ENCODE measurements at regions not wholly inside any gene's neighbourhood (a gene's known extent, or its start where the extent isn't known, plus 50 kb on each side); places are given as distances from the start of the nearest gene placed in this dataset.
"Not testable (repeated sequence)": the region's sequence is repeated elsewhere in the genome, so short reads cannot be mapped to it uniquely, and the experiment has no call there.

DNA sequence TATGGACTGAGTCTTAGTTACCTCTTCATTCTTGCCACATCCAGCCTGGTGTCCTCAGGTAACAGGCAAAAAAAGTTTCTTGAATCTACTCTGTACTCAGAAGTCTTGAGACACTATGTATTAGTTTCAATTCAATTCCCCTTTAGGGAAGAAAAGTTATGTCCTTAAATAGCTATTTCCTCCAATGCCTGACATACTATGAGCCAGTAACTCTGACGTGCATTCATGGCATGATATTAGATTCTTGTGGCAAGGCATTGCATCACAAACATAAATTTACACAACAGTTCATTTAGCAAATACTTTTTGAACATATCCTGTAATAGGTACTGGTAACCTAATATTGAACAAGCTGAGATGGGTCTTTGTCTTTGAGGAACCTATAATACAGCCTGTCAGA is 109.3 kb upstream of the FOXB1 start:
- DNase-seq: no peak

- no peak for DNase-seq
These were observed 111.1 kb upstream of the FOXB1 start for GRCh38 chr15:59892985-59893384.

- not testable (repeated sequence) for DNase-seq
These were observed 116.2 kb upstream of the FOXB1 start for GRCh38 chr15:59887870-59888269.

GRCh38 chr15:59887211-59887610 is 116.9 kb upstream of the FOXB1 start:
- DNase-seq: no peak

DNA sequence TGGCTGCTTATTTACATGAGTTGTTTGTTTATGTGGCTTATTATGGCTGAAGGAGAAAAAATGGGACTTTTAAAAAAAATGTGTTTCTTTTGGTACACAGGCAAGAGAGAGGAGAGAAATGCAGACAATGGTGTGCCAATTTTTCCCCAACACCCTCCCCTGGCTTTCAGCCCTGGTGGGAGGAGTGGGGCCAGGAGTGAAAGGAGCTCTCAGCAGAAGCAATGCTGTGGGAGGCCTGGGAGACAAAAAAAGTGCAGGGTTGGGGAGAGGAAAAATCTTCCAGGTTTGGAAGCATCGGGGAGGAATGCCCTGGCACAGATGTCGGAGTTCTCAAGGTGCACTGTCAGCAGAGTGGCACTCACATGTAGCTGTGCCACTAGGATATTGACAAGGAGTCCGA is 117.7 kb upstream of the FOXB1 start:
- no peak for DNase-seq

GRCh38 chr15:59885832-59886231 is 118.3 kb upstream of the FOXB1 start:
- no peak for DNase-seq

DNA sequence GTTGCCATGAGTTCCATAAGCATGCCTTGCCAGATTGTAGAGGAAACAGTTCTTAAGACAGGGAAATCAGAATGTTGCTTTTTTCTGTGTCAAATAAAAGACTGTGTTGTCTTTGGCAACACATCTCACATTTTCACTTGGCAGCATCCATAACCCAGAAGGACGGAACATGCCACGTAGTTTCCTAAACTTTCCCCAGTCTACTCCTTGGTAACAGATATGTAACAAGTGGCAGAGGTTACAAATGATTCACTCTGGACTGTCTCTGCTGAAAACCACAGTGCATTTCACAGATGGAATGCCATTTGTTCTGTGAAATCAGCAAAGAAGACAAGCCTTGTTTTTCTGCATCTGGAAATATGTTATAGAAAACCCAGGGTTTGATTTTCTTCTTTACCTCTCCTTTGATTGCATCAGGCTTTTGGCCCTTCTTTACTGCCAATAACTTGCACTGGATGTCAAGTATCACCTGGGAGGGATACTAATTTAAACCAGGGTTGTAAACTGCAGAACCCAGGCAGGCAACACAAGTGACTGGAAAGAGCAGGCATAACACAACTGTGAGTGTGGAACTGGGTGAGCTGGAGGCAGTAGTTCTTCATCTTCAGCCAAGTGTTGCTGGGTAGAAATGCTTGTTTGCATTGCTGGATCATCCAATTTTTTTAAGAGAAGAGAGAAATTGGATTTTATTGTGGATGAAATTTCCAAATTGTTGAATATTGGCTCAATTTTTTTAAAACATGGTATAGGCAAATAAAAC is 124.4 kb upstream of the FOXB1 start:
- no peak for DNase-seq

GRCh38 chr15:59876140-59876539 is 128.0 kb upstream of the FOXB1 start:
- no peak for DNase-seq

GRCh38 chr15:59873644-59874272 is 130.4 kb upstream of the FOXB1 start:
- DNase-seq: no peak

- no peak for DNase-seq
These were observed 136.8 kb upstream of the FOXB1 start for GRCh38 chr15:59867086-59867855.

DNA sequence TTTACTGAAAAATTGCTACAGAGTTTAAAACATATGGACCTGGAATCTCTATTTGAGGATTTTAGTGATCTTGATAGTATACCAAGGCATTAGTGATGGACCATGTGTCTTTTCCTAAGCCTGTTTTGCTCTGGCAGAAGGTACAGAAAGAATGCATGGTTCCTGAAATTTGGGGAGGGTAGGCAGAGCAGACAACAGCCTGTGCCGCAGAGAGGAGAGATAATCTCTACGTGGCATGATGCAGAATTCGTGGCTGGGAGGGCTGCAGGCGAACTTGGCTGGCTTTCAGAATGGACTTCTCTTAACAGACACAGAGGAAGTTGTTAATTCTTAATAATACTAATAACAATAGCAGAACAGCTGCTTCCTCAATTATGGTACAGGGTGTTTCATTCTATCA is 137.5 kb upstream of the FOXB1 start:
- no peak for DNase-seq

GRCh38 chr15:59862191-59863155 is 141.6 kb upstream of the FOXB1 start:
- DNase-seq: no peak

DNA sequence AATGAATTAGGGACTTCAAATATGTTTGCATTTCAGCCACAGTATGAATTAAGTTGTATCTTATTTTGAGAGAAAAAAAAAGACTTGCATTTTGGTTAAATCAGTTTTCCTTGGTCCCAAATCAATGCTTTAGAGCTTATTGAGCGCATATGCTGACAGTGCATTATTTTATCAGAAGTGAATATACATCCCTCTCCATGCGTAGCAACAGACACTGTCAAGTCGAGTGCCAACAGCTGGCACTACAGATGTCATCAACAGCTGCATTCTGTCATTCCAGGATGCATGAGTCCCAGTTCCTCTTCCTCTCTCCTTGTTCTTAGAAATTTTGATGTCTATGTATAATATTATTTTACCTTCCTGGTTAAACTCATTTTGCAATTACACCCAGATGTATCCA is 156.1 kb upstream of the FOXB1 start:
- DNase-seq: no peak

DNA sequence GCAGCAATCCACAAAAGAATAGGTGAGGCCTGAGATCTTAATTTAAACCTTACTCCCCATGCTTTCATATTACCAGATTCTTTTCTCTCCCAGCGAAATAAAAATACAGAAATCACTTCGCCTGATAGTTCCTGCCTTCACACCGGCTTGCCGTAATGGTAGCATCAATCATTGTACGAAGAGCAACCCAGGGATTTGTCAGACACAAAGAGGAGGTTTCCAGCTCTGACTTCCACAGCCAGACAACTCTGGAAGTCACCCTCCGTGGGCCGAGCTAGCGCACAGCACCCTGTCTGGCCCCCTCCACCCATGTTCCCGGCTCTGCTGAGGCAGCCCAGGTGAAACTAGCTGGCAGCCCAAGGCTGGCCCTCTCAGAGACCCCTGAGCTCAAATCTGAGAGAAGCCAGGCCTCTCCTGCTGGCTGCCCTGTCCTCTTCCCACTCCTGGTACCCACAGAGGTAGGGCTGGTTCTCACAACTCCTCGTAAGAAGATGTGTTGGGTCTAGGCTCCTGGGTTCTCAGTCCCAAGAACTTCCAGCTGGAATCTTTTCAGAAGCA is 156.9 kb upstream of the BNIP2 start:
- no peak for DNase-seq

DNA sequence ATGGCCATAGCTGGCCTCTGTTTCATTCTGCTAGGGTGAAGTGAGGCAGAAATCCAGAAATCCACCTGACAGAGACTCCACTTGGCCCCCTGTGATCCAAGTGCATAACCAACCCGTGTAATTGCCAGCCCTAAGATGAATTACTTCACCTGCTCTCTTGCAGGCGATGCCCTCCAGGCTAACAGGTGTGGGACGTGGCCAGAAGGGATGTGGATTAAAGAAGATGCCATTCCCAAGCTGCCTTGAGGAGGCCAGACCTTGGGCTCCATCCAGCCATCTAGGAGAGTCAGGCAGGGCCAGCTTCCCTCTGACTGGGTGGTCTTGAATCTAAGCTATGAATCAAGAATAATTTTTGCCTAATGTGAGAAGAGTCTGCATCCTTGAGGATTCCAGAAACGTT is 154.5 kb upstream of the BNIP2 start:
- DNase-seq: no peak

- no peak for DNase-seq
These were observed 151.9 kb upstream of the BNIP2 start for GRCh38 chr15:59841036-59841435.

GRCh38 chr15:59839906-59840305 is 150.8 kb upstream of the BNIP2 start:
- no peak for DNase-seq

GRCh38 chr15:59838900-59839299 is 149.8 kb upstream of the BNIP2 start:
- DNase-seq: no peak

- no peak for DNase-seq
These were observed 146.7 kb upstream of the BNIP2 start for GRCh38 chr15:59835776-59836175.

DNA sequence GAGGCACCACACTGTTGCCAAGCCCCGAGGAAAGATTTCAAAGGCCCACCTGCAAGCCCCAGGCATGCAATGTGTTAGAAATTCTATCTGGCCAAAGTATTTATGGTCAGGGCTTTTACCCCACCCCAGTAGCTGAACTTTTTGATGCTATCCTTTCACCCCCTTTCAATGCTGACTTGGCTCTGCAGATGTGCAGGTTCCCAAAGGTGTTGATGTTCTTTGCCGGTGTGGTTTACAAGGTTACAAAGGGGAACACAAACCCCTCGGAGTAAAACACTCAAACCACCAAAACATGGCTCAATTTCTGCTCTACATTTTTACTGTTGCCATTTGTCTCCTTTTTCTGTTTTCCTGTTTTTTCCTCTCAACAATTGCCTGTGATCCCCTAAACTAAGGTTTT is 145.4 kb upstream of the BNIP2 start:
- no peak for DNase-seq

DNA sequence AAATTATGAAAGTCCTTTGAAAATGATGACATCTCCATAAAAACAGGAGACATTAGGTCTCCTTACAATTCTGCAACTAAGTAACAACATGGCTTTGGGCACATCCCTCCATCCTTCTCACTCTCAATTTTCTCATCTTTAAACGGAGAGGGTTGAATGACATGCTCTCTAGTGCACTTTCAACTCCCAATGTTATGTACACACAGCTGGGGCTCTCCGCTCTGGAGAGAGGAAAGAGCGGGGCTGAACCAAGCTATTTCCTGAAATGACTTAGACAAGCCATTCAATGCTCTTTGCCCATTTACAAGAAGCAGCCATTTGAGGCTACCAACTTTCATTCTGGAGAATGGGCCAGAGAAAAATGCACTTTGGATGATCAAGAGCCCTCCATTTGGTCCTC is 144.2 kb upstream of the BNIP2 start:
- DNase-seq: no peak

DNA sequence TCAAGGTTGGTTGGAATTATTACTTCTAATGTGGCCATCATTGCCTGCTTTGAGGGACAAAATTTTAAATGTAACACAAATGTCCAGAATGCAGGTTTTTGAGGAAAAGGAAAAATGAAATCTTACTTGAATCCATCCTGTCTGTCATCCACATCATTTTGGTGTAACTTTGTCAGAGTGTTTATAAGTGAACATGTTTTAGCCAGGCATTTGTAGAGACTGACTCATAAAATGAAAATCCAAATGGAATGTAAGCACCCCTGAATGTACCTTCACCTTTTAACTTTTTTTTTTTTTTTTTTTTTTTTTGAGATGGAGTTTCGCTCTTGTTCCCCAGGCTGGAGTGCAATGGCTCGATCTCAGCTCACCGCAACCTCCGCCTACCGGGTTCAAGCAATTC is 141.8 kb upstream of the BNIP2 start:
- DNase-seq: no peak

DNA sequence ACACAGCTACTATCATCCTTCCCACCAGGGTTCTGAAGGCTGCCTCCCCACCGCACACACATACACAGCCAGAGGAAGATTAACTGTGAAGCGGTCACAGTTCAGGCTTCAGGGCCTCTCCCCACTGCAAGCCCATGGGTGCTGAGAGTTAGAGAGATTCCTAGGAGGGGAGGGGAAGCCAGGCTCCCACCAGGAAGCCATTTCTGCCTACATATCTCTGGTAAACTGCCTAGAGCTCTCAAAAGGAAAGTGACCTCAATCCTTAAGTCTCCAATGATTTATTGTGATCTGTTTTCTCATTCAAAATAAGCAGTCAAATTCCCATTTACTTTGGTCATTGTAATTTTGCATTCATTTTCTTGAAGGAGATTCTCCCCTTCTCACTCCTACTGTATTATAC is 141.0 kb upstream of the BNIP2 start:
- DNase-seq: no peak

Data from CD4-positive, alpha-beta T cell treated with Interferon alpha-2 for 1 hour (primary cell).